ENCODE measurements at regions not wholly inside any gene's neighbourhood (a gene's known extent, or its start where the extent isn't known, plus 50 kb on each side); places are given as distances from the start of the nearest gene placed in this dataset.

- H3K79me2 ChIP-seq (ENCODE audit: control insufficient read depth in 1 of 2, insufficient read depth in 2 of 2, low read length in 2 of 2): no peaks in the 10 kb centered on the region
- no peak overlapping the region for H3K23ac ChIP-seq (ENCODE audit: insufficient read length)
- H2BK15ac ChIP-seq (ENCODE audit: low read length): no peak overlapping the region
- no peak for TF ChIP-seq PHF8 (conservative IDR thresholded peaks at IDR 0.05; ENCODE audit: low read depth, low read length)
- no peak for TF ChIP-seq SIN3A (conservative IDR thresholded peaks at IDR 0.05 in 1 of 2, IDR thresholded peaks at IDR 0.05 in 1 of 2; ENCODE audit: low read depth in 1 of 2, low read length in 2 of 2)
- no peak for TF ChIP-seq FOSL1 (IDR thresholded peaks at IDR 0.05; ENCODE audit: insufficient read depth, low read depth, low read length)
- no peak for TF ChIP-seq JUND (IDR thresholded peaks at IDR 0.05; ENCODE audit: low read length)
- TF ChIP-seq NRF1 (IDR thresholded peaks at IDR 0.05; ENCODE audit: low read depth, low read length): no peak
- no peak for TF ChIP-seq KDM5A (IDR thresholded peaks at IDR 0.05; ENCODE audit: low read length)
- TF ChIP-seq BCL11A (IDR thresholded peaks at IDR 0.05; ENCODE audit: low read depth in 2 of 2, low read length in 2 of 2): no peak
- no peak for TF ChIP-seq RNF2 (IDR thresholded peaks at IDR 0.05; ENCODE audit: borderline replicate concordance, low read depth, low read length, missing control alignments, poor library complexity, severe bottlenecking)
- TF ChIP-seq RBBP5 (IDR thresholded peaks at IDR 0.05; ENCODE audit: borderline replicate concordance, low read depth, low read length): no peak
- no peak for TF ChIP-seq CHD1 (IDR thresholded peaks at IDR 0.05; ENCODE audit: low read depth, low read length)
- no peak for TF ChIP-seq CTBP2 (IDR thresholded peaks at IDR 0.05; ENCODE audit: borderline replicate concordance, insufficient read depth, insufficient read length, low read length)
- H3K4me1 ChIP-seq (replicated peaks in 1 of 4; ENCODE audit: control insufficient read depth in 3 of 4, insufficient read depth in 4 of 4, low read length in 3 of 4): no peaks in the 10 kb centered on the region; a peak in 2 of 7 replicates
- H3K4me3 ChIP-seq (ENCODE audit: extremely low read depth in 1 of 4, insufficient read depth in 2 of 4, low read depth in 3 of 4, low read length in 4 of 4): no peak overlapping the region
- H3K79me1 ChIP-seq (ENCODE audit: low read depth, low read length): no peaks in the 10 kb centered on the region
- H3K56ac ChIP-seq (replicated peaks; ENCODE audit: insufficient read length, low read depth, low read length): no peak overlapping the region
- peaks cover 0 to 2% of the 10 kb centered on the region in 2 experiments for H4K20me1 ChIP-seq (replicated peaks in 1 of 2; ENCODE audit: control insufficient read depth in 1 of 2, insufficient read depth in 2 of 2, low read length in 2 of 2)
- FAIRE-seq: no peak
- DNase-seq (ENCODE audit: low read depth in 1 of 2, low spot score in 2 of 2): no peak
- ChIA-PET POLR2A (ENCODE audit: partially characterized antibody) (no interaction called here), CTCF (ENCODE audit: partially characterized antibody) (interaction anchor here (0.6 to 2.4 kb wide), 10 partner anchors 8 to 1188 kb away, joined by 3 to 7 read pairs (median 3); no protein-coding TSS in a partner anchor)
- H4K91ac ChIP-seq (replicated peaks; ENCODE audit: insufficient read length, low read length): no peak overlapping the region
- H2BK12ac ChIP-seq (ENCODE audit: low read depth, low read length): no peak overlapping the region
- H3K9me3 ChIP-seq (ENCODE audit: insufficient read depth in 2 of 2, low read depth in 1 of 2, low read length in 1 of 2): no peaks in the 10 kb centered on the region
- H3K14ac ChIP-seq (ENCODE audit: insufficient read length): no peak overlapping the region
- 91% methylated on average over 5 of the region's 5 CpGs; no CpG with 5 or more reads in 1 of the 2 experiments for WGBS, 2 experiments (ENCODE audit: extremely low coverage in 1 of 2, insufficient coverage in 1 of 2, insufficient read length in 1 of 2, insufficient replicate concordance in 2 of 2, low coverage in 1 of 2, low lambda C conversion rate in 2 of 2, missing lambda C conversion rate in 1 of 2)
- H4K5ac ChIP-seq (ENCODE audit: insufficient read length, low read depth, low read length): no peak overlapping the region
- H3K18ac ChIP-seq (ENCODE audit: extremely low read depth, low read length): no peak overlapping the region
- H3K4ac ChIP-seq (replicated peaks; ENCODE audit: insufficient read length, low read depth, low read length): no peak overlapping the region
- H2BK20ac ChIP-seq (ENCODE audit: low read length): no peak overlapping the region
- no peak overlapping the region for H2AFZ ChIP-seq (ENCODE audit: low read length)
- no peak overlapping the region for H2BK5ac ChIP-seq (ENCODE audit: low read depth, low read length)
- no peak overlapping the region for H2BK120ac ChIP-seq (replicated peaks; ENCODE audit: low read depth, low read length)
- H4K8ac ChIP-seq (ENCODE audit: extremely low read depth, insufficient read depth, low read length): no peak overlapping the region
- no peak overlapping the region for H3K4me2 ChIP-seq (ENCODE audit: insufficient read depth in 1 of 2, low read depth in 2 of 2, low read length in 2 of 2)
- no peaks in the 10 kb centered on the region for H3K36me3 ChIP-seq (ENCODE audit: control insufficient read depth in 2 of 4, insufficient read depth in 4 of 4, low read length in 3 of 4)
- 0 out of 2 replicates have a peak, but pooled peaks cover 2% of the 10 kb centered on the region for H3K23me2 ChIP-seq (ENCODE audit: low read depth, low read length)
- no peaks in the 10 kb centered on the region for H3K27me3 ChIP-seq (replicated peaks in 1 of 4; ENCODE audit: control insufficient read depth in 3 of 4, extremely low read depth in 1 of 4, insufficient read depth in 3 of 4, low read length in 3 of 4)
- H2AK5ac ChIP-seq (ENCODE audit: low read depth, low read length): no peak overlapping the region
- H3K9ac ChIP-seq (replicated peaks in 1 of 4; ENCODE audit: extremely low read depth in 1 of 4, low read depth in 3 of 4, low read length in 3 of 4): no peak overlapping the region
- H3K27ac ChIP-seq (ENCODE audit: low read depth, low read length): no peak overlapping the region
Measured at GRCh38 chr11:19520681-19521080, 192.0 kb upstream of the NAV2 start.
